DND-41 (cell line): ENCODE measurements at regions not wholly inside any gene's neighbourhood (a gene's known extent, or its start where the extent isn't known, plus 50 kb on each side); places are given as distances from the start of the nearest gene placed in this dataset.

Experiments used
- CTCF ChIP-seq: IDR thresholded peaks from 2 replicates; pipeline ENCODE4 v1.5.1; 2012; ENCODE audit warnings: borderline replicate concordance, low read length, moderate library complexity, mild to moderate bottlenecking; ENCODE audit not compliant: poor library complexity, severe bottlenecking; ENCODE audit errors: extremely low read depth
- EZH2 ChIP-seq: IDR thresholded peaks from 3 replicates; pipeline ENCODE4 v1.6.1; 2012; ENCODE audit warnings: borderline replicate concordance, low read depth, mild to moderate bottlenecking, moderate library complexity, low read length, inconsistent platforms; ENCODE audit not compliant: severe bottlenecking

DNA sequence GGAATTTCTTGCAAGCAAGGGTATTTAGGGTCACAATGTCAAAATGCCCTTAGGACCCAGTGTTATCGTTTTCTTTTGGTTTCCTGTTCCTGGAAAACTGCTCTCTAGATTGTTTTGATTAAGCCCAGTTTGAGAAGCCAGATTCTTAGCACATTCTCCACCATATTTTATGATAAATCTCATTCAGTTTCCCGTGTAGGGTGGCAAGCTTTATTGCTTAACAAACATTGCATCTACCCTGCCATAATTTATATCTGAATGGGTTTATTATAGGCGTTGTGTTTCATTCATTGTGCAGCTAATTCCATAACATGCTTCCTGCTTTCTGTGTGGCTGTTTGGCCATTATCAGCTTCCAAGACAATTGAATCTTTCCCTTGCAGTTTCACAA is 389.1 kb upstream of the DYNLRB2 start:
- TF ChIP-seq CTCF (no peak), EZH2 (no peak)
